ENCODE measurements at regions not wholly inside any gene's neighbourhood (a gene's known extent, or its start where the extent isn't known, plus 50 kb on each side); places are given as distances from the start of the nearest gene placed in this dataset.

DNA sequence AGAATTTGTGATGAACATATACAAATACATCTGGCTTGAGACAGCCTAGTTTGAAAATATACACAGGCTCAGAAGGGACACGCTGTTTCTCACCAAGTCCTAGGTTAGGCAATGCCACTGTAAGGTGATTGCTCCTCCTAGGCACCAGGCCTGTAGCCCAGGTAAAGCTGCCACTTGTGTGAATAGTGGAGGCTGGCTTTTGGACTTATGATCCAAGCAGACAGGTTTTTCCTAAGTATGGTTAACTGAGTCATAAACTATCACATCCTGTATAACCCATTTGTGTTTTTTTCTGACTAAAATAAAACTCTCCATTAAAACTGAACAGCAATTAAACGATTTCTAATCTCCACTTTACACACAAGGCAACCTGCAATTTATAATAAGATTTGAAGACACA lies 81.0 kb downstream of the SEMA4F start:
- DNase-seq (ENCODE audit: low read depth in 4 of 4, low spot score in 2 of 4): no peak

DNA sequence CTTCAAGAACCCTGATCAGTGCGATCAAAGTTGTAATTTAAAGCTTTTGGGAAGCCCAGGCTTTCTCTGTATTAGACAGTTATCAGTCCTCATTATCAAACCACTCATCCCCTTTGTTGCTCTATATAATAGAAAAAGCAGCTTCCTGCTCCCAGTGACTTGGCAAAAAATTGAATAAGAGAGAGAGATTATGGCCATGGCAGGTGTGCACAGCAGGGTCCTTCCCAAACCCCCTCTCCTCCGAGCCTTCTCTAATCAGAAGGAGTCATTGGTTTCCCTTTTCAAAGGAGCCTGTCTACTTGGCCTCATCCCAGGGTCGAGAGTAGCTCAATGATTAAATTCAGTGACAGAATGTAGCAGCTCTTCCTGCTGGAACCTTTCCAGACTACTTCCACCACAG lies 81.5 kb downstream of the SEMA4F start:
- DNase-seq (ENCODE audit: low read depth in 4 of 4, low spot score in 2 of 4): no peak

DNA sequence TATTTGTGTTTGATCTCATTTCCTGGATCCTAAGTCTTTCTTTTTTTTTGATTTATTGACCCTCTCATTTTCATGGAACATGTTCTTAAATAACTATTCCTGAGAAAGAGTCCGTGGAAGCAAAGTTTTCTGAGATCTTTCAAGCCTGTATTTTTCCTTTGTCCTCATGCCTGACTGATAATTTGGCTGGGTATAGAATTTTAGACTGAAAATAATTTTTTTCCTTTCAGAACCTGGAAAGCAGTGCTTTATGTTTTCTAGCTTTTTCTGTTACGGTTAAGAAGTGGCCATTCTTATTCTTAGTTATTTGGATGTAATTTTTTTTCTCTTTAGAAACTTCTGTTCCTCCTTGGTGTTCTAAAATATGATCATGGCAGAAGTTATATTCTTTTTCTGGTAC lies 82.5 kb downstream of the SEMA4F start:
- DNase-seq (ENCODE audit: low read depth in 4 of 4, low spot score in 2 of 4): no peak

DNA sequence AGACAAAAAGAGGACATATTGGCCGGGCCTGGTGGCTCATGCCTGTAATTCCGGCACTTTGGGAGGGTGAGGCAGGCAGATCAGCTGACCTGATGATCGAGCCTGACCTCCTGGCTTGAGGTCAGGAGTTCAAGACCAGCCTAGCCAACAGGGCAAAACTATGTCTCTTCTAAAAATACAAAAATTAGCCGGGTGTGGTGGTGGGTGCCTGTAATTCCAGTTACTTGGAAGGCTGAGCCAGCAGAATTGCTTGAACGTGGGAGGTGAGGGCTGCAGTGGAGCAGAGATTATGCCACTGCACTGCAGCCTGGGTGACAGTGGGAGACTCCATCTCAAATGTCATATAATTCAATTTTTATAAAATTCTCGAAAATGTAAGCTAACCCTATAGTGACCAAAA lies 84.5 kb downstream of the SEMA4F start:
- DNase-seq (ENCODE audit: low read depth in 4 of 4, low spot score in 2 of 4): no peak

DNA sequence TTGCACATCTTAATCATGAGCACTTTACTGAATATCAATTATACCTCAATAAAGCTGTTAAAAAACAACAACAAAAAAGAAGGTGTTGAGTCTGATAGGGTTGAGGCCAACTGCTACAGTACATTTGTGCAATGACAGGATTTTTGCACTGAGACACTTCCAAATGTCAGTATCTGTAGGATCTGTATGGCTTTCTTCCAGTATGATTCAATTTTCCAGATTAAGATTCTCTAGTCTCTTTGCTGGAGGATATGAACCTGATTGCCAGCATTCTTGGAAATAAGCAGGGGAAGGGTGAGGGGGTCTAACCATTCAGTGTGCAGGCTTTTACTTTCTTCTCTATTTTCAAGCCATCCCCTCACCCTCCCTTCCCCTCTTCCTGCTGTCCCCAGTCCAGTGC lies 85.1 kb downstream of the SEMA4F start:
- DNase-seq (ENCODE audit: low read depth in 4 of 4, low spot score in 2 of 4): no peak

DNA sequence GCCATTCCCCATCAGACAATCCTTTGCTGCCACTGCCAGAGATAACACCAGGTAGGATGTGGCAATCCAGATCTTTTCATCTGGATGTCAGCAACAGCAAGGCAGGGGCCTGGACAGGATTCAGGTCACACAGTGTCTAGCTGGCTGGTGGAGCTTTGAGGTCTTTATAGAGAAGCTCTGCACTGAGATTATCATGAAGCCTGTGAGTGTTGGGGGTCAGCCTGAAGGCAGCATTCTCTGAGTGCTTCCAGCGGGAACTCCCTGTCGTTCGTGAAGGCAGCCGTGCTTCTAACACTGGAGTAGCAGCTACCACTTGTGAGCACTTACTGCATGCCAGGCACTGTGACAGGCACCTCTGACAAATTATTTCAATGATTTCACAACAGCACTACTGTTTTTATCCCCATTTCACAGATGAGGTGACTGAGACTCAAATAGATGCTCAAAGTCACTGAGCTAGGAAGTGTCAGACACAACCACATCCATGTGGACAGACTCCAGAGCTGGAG lies 85.7 kb downstream of the SEMA4F start:
- no peak for DNase-seq (ENCODE audit: low read depth in 4 of 4, low spot score in 2 of 4)

DNA sequence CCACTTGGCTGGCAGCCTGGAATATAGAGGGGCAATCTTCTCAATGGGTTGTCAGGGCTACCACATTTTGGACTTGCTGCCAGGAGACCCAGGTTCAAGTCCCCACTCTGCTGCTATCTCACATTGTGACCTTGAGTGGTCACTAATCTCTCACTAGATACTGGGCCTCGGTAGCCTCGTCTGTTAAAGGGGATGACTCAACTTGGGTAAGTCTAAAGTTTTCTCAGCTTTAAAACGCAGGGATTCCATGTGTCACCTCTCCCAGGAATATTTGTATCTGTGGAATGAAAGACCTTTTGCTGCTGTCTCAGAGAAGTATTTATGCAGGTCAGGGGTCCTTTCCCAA lies 86.3 kb downstream of the SEMA4F start:
- DNase-seq (ENCODE audit: low read depth in 4 of 4, low spot score in 2 of 4): no peak

DNA sequence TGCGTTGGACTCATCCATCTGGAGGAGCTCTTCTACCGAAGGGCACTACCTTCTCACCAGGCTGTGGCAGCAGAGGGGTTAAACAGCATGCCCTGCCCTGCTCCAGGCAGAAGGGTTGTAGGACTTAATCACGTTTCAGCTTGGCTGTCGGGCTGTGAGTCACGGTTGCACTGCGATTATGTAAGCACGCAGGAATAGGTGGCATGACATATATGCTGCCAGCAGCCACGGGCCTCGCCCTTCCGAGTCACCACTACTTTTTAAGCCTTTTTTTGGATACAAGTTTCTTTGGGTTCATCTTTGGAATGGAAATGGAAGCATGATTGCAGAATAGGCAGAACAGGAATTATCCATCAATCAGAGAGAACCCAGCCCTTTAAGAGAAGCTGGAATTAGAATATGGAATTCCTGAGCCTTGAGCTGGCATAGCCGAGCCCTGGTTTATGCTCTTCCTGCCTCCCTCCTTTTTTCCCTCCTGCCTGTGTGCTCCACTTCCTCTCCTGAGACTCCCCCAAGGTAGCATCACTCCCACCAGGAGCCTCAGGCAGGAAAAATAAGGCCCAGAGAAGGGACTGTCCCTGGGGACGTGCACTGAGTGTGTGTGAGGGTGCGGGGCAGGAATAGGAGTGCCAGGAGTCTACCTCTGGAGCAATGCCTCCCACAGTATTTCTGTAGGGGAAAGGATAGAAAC lies 86.8 kb downstream of the SEMA4F start:
- no peak for DNase-seq (ENCODE audit: low read depth in 4 of 4, low spot score in 2 of 4)

DNA sequence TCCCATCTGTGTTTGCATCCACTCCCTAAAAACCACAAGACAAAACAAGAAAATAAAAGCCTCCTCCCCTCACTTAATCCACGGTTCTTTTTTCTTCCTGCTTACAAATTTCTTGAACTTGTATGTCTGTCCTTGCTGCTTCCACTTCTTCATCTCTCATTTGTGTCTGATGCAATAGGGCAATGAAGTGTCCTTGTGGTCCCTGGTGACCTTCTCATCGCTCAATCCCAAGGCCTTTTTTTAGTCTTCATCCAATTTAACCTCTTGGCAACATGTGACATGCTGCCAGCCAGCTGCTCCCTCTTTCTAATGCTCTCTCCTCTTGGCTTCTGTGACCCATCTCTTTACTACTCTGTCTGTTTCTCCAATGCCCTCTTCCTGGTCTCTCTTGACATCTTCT lies 87.6 kb downstream of the SEMA4F start:
- DNase-seq (ENCODE audit: low read depth in 4 of 4, low spot score in 2 of 4): no peak

DNA sequence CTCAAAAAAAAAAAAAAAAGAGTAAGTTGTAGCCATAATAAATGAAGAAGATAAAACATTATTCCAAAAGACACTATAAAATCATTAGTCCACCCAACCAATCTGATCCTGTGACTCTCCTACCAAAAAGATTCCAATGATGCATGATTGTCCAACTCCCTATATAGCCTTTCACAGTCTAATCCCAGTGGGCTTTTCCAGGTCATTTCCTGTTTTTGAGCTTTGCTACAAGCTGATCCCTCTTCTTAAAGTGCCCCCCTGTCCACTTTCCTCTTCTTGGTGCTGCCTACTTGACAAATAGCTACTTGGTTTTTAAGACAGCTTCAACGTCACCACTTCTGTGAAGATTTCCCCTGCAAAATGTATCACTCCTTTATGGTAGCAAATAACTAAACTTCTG lies 88.4 kb downstream of the SEMA4F start:
- DNase-seq (ENCODE audit: low read depth in 4 of 4, low spot score in 2 of 4): no peak

DNA sequence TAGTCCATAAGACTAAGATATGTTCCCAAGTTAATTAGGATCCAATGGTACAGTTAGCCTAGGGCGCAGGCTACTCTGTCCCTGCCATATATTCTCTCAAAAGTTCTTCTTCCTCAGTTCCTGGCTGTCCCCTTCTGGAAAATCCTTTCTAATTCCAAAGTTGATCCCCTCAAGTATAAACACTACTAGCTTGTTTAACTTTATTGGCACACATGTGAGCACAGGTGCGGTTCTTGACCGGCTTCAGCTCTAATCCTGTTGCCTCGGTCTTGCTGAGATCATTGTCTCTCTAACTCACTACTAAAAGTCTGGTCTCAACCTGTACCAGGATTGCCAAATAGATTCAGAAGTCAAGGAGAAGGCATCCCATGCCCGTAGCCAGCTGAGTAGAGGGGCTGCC lies 89.0 kb downstream of the SEMA4F start:
- no peak for DNase-seq (ENCODE audit: low read depth in 4 of 4, low spot score in 2 of 4)

DNA sequence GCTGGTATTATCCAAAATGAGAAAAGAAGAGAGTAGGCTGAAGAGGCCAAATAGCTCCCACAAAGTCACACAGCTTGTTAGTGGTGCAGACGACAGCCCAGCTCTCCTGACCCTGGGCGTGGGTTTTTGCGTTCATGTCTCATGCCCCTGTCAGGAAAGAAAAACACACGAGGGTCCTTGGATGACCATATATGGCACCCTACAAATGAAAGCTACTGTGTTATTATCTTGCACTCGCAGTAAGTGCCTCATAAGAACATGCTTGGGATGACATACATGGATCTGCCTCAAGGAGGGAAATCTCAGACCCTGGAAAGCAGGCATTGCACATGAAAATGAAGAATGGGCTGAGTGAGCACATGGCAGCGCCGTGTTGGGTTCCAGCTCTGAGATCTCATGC lies 89.7 kb downstream of the SEMA4F start:
- DNase-seq (ENCODE audit: low read depth in 4 of 4, low spot score in 2 of 4): no peak

DNA sequence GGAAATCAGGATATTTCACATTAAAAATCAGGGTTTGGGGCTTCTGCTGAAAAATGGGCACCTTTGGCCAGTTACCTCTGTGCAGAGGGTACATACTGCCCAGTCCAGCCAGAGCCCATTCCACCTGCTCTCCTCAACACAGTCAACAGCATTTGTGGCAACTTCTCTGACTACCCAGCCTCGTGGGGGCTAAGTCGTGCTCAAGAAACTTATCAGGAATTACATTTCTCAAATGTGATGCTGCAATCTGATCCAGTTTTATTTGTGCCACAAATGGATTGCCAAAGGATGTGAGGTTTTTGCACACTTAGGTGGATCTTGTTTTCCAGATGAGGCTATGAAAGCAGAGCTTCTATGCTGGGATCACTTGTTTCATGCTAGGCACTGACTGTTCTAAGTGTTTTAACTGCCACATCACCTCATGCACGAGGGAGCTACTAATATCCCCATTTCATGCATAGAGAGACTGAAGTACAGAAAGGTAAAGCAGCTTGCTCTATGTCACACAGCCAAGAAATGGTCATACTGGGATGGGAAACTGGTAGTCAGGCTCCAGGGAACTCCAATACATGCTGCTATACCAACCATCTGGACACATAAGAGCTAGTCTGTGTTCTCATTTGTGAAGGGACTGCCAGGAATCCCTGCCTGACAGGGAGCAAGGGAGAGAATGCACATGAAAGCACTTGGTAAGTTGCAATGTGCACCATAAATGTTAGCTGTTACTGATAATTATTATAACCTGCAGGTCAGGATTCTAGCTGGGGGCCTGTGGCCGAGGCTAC lies 89.0 kb upstream of the HK2 start:
- no peak for DNase-seq (ENCODE audit: low read depth in 4 of 4, low spot score in 2 of 4)

DNA sequence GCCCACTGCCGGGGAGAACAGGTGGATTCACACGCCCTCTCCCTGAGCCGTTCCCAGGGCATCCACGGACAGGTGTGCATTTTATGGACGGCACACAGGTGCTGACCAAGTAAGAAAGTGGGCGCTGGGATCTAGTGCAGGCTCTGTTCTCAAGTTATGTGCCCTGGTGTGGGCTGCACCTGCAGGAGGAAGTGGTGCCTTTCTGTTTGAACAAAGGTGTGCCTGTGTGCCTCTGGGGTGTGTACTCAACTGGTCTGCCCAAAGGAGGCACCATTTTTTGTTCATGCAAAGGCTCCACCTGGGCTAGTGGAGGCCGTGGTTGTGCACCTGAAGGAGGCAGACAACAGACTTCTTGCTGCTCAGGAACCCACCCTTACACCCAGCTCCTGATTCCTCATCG lies 88.2 kb upstream of the HK2 start:
- DNase-seq (ENCODE audit: low read depth in 4 of 4, low spot score in 2 of 4): no peak

DNA sequence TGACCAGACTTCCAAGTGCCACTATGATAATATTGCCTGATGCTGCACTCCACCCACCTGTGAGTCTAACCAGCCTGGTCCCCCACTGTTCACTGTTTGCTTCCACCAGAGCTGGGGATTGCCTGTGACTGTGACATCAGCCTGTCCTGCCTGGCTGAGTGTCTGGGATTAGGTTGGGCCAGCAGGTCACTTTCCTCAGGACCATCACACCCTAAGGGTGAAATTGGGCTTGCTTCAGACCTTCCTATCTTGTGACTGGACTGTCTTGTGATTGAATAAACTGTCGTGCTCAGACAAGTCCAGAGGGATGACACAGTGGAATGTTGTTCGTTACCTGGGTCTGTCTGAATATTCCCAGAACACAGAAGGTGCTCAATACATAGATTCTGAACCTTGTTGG lies 87.4 kb upstream of the HK2 start:
- no peak for DNase-seq (ENCODE audit: low read depth in 4 of 4, low spot score in 2 of 4)

DNA sequence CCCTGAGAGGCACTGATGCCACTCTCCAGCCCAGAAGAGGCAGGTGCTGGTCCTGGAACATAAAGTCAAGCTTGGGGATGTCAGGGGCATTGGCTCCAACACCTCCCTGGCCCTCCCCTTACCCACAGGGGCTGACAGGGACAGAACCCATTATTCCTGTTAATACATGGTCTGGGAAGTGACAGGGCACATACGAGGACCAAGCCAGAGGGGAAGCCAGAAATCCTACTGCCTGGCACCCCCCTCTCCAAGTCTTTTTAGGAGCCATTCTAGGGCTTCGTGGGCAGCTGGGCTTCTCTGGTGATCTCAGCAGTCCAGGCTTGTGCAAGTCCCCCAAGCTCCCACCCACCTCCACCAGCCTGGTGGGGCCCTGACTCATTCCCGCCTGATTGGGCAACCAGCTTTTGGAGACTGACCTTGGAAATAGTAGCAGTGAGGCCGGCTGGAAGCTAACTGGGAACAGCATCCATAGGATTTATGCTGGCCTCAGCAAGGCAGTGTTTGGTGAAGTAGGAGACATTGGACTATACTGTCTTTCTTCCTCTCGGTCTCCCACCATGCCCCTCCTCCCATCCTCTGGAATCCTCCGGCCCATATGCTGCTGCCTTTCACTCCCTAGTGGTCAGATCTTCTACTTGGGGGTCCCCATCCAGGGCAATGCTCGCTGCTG lies 86.4 kb upstream of the HK2 start:
- no peak for DNase-seq (ENCODE audit: low read depth in 4 of 4, low spot score in 2 of 4)

DNA sequence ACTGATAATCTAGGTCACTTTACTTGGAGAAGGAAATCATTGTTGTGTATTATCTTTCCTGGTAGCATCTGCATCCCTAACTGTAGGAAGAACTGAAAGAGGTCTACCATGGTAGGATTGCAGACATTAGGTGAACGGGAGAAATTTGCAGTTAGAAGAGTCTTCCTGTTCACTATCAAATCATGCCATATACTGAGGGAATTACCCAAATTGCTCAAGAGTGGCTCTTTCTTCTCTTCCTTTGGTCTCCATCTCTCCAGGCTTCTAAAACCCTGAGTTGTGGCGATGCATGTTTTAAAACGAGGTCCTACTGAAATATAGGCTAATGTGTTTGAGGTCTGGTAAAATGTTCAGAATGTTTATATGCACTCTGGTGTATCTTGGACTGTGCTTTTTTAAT lies 85.3 kb upstream of the HK2 start:
- DNase-seq (ENCODE audit: low read depth in 4 of 4, low spot score in 2 of 4): no peak

DNA sequence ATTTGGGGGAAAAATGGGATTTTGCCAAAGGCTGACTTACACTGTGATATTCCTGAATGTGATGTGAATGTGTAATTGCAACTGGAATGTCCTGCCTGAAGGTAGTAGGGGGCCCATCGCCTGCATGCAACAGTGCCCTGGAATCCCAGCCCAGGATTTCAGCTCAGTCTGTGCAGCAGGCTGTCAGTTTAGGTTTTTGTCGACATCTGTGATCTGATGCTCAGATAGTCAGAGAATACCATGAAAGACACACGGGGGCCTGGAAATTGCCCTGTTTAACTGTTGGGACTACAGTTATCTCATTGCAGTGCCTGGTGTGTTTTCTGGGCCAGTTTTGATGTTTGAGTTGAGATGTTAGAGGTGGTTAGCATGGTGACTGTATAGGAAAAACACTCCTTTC lies 84.5 kb upstream of the HK2 start:
- no peak for DNase-seq (ENCODE audit: low read depth in 4 of 4, low spot score in 2 of 4)

DNA sequence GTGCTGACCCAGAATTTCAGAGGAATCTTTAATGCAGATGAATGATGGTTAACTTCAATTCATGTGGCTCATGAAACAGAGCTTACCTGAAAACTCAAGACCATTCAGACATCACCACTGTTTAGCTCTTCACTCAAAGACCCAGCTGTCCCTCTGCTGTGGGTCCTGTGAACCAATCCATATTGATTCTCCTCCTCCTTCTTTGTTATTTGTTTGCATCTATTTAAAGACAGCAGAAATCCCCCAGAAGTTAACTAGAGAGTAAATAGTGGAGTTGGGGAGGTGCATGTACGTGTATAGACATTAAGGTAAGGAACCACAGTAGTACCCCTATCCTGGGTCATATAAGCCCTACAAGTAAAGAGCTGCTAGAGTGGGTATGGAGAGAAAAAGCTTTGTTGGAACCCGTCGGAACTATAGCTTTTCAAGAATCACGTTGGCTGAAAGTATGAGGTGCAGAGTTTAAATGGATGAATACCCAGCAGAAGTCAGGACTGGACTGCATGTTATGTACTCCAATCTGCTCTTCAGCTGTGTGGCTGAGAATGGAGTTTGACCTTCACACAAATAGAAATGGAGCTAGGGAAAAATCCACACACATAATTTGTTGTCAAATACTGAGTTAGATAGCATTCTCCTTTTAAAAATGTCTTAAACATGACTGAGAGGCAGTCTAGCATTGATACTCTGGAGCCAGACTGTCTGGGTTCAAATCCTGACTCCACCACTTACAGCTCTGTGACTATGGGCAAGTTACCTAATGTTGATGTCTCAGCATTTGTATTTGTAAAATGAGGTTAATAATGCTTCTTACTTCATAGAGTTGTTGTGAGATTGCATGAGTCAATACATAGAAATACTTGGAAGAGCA lies 81.7 kb upstream of the HK2 start:
- DNase-seq (ENCODE audit: low read depth in 4 of 4, low spot score in 2 of 4): no peak

DNA sequence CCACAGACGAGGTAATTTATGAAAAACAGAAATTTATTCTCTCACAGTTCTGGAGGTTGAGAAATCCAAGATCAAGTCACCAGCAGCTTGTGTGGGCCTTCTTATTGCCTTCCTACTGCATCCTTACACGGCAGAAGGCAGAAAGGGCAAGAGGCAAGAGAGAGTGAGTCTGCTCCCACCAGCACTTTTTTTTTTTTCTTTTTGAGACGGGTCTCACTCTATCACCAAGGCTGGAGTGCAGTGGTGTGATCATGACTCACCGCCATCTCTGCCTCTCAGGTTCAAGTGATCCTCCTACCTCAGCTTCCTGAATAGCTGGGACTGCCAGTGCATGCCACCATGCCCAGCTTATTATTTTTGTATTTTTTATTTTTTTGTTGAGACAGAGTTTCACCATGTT lies 78.5 kb upstream of the HK2 start:
- DNase-seq (ENCODE audit: low read depth in 4 of 4, low spot score in 2 of 4): no peak

DNA sequence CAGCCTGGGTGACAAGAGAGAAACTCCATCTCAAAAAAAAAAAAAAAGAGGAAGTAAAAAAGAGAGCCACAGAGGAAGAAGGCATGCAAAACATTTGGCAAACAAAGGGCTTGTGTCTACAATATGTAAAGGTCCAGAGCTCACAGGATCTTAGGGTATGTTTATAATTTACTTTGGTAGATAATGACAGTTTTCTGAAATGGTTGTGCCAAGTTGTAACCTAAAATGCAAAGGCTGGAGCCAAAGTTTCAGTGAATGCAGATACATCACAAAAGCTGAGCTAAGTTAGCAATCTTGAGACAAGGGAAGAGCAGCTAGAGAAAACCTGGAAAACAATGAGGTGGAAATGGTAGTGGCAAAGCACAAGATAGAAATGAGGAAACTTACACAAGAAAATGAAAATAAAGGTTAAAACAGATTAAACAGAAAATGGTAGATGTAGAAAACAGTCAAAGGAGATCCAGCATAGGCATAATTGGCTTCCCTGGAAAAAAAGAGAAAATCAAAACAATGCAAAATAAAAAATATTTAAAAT lies 77.5 kb upstream of the HK2 start:
- no peak for DNase-seq (ENCODE audit: low read depth in 4 of 4, low spot score in 2 of 4)
